Left lobe of liver (tissue), 2 donors: ENCODE measurements at regions not wholly inside any gene's neighbourhood (a gene's known extent, or its start where the extent isn't known, plus 50 kb on each side); places are given as distances from the start of the nearest gene placed in this dataset.
"Not testable (repeated sequence)": the region's sequence is repeated elsewhere in the genome, so short reads cannot be mapped to it uniquely, and the experiment has no call there.

Source experiments
- ATAC-seq: fragments of 200-7000 bp; cut with Tn5 transposase; one replicate; pipeline ENCODE4 v1.9.1; 2020; ENCODE audit warnings: mild to moderate bottlenecking, moderate library complexity
- DNase-seq: peaks from one replicate; pipeline ENCODE4 v3.0.0-alpha.2; 2020; ENCODE audit warnings: low spot score
- donor health status: DM: no; HTN: no; CAD: no; lungs with moderate emphysema.
- donor health status: DM: no; HTN: yes; CAD: no.

GRCh38 chr20:26135325-26136110, 438.9 kb upstream of the ZNF337 start:
- no peak for DNase-seq
- no peak for ATAC-seq

- ATAC-seq: no peak
- no peak for DNase-seq
Measured at GRCh38 chr20:26134606-26135005, 438.0 kb upstream of the ZNF337 start.

- not testable (repeated sequence) for DNase-seq, ATAC-seq
Measured at GRCh38 chr20:26133794-26134193, 437.1 kb upstream of the ZNF337 start.

- DNase-seq, ATAC-seq: not testable (repeated sequence)
Measured at GRCh38 chr20:26120920-26121319, 424.3 kb upstream of the ZNF337 start.

- not testable (repeated sequence) for ATAC-seq, DNase-seq
Measured at GRCh38 chr20:26094498-26094897, 397.8 kb upstream of the ZNF337 start.

GRCh38 chr20:26091921-26092320, 395.3 kb upstream of the ZNF337 start:
- not testable (repeated sequence) for ATAC-seq, DNase-seq

- ATAC-seq, DNase-seq: not testable (repeated sequence)
Measured at GRCh38 chr20:26086195-26086594, 389.5 kb upstream of the ZNF337 start.

GRCh38 chr20:26073972-26074371, 377.3 kb upstream of the ZNF337 start:
- DNase-seq: not testable (repeated sequence)

GRCh38 chr20:26059324-26059723, 362.7 kb upstream of the ZNF337 start:
- ATAC-seq, DNase-seq: not testable (repeated sequence)

More at GRCh38 chr20:26073972-26074371, 377.3 kb upstream of the ZNF337 start:
- not testable (repeated sequence) for ATAC-seq

- ATAC-seq: not testable (repeated sequence)
Measured at GRCh38 chr20:26058446-26058845, 361.8 kb upstream of the ZNF337 start.

GRCh38 chr20:26057135-26057752, 360.6 kb upstream of the ZNF337 start:
- not testable (repeated sequence) for DNase-seq
- ATAC-seq: peak; percentile 10

More at GRCh38 chr20:26058446-26058845, 361.8 kb upstream of the ZNF337 start:
- not testable (repeated sequence) for DNase-seq

GRCh38 chr20:26025792-26026191, 329.1 kb upstream of the ZNF337 start:
- DNase-seq, ATAC-seq: not testable (repeated sequence)

- not testable (repeated sequence) for DNase-seq, ATAC-seq
Measured at GRCh38 chr20:26010942-26011276, 314.3 kb upstream of the ZNF337 start.

GRCh38 chr20:26010224-26010941, 313.7 kb upstream of the ZNF337 start:
- DNase-seq, ATAC-seq: not testable (repeated sequence)

GRCh38 chr20:26009402-26010223, 313.0 kb upstream of the ZNF337 start:
- ATAC-seq: not testable (repeated sequence)
- DNase-seq: peak; percentile 85

- not testable (repeated sequence) for DNase-seq, ATAC-seq
Measured at GRCh38 chr20:26008026-26008425, 311.4 kb upstream of the ZNF337 start.

- DNase-seq: not testable (repeated sequence)
Measured at GRCh38 chr20:26006164-26006563, 309.5 kb upstream of the ZNF337 start.

GRCh38 chr20:26003959-26004358, 307.3 kb upstream of the ZNF337 start:
- DNase-seq, ATAC-seq: not testable (repeated sequence)

More at GRCh38 chr20:26006164-26006563, 309.5 kb upstream of the ZNF337 start:
- not testable (repeated sequence) for ATAC-seq

GRCh38 chr20:25997367-25998038, 300.9 kb upstream of the ZNF337 start:
- not testable (repeated sequence) for ATAC-seq, DNase-seq

- DNase-seq (no peak), ATAC-seq (no peak)
Measured at GRCh38 chr20:25992146-25992545, 295.5 kb upstream of the ZNF337 start.
